GM18868 (cell line): ENCODE measurements at regions not wholly inside any gene's neighbourhood (a gene's known extent, or its start where the extent isn't known, plus 50 kb on each side); places are given as distances from the start of the nearest gene placed in this dataset.

ENCODE experiments used
- ATAC-seq: cut with Tn5 transposase; IDR thresholded peaks from one replicate; pipeline ENCODE4 v1.9.1; 2021; ENCODE audit warnings: mild to moderate bottlenecking, moderate library complexity; ENCODE audit not compliant: unreplicated experiment

DNA sequence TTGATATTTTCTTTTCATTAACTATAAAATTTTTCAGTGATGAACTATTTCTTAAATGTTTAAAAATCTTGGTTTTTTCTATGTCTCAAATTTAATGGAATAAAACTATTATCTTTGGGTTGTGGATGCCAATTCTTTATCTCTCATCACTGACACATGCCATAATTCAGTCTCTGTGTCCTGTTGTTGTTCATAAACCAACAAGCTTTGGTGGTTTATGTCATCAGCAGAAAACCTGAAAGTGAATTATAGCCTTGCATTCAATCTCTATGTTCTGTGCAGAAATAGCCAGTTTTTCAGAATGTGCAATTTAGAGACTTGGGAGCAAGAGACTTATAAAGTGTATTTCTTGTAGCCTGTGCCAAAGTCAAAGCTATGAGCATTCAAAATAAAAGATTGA lies 462.6 kb upstream of the ADGRL4 start:
- no peak for ATAC-seq

DNA sequence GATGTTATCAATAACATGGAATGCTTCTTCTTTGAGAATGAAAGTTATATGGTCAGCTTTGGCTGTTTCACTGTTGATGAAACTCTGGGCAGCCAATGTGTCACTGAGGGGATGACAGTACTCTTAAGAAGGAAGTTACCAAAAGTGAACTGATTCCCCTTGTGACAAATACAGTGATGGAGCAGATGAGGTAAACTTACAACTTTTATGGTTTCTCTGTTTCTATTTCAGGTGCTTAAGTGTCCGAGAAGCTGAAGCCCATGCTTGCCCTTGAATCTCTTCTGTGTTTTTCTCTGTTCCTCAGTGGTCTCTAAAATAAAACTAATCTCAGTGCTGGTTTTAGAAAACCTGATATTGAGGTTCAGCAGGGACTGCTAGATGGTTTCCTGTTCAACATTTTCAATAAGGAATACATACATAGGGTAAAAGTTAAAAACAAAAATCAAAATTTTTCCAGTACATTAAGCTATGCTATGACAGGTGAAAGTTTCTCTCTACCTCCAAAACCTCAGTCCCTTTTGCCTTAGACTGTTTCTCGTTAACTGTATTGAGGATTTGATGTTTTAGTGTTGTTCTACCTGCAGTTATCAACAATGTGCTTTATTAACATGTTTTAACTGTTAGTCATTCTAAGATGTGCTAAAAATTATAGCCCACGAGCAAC lies 454.4 kb upstream of the ADGRL4 start:
- ATAC-seq, result peak; percentile 98

DNA sequence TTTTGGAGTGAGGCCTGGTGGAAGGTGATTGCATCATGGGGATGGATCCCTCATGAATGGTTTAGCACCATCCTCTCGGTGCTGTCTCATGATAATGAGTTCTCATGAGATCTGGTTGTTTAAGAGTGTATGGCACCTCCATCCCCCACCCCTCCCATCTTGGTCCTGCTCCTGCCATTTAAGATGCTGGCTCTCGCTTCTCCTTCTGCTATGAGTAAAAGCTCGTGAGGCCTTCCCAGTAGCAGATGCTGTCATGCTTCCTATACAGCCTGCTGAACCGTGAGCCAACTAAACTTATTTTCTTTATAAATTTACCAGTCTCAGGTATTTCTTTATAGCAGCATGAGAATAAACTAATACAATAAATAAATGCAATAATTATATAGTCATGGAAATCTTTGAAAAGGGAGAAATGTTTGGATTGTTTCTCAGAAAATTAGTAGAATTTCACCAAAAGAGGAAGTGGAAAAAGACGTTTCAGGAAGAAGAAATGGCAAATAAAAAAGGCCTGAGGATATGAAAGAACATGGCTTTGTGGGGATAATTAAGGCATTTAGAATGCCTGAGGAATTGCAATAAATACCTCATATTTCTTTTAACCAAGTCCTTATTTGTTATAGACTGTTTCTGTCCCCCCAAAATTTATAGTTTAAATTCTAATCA lies 451.2 kb upstream of the ADGRL4 start:
- ATAC-seq, result peak; percentile 27

DNA sequence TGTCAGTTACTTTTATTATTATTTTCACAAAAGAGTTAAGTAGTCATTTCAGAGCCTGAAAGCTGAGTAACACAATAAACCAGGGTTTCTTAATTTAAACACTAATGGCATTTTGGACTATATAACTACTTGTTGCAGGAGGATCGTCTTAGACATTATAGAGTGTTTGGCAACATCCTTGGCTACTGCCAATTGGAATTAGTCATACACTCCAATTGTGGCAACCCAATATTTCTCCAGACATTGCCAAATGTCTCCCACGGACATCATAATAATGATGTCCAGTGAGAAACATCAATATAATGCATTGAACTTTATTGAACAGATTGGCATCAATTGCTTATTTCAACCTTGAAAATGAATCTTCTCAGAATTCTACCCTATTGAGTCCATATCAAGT lies 441.9 kb upstream of the ADGRL4 start:
- no peak for ATAC-seq

DNA sequence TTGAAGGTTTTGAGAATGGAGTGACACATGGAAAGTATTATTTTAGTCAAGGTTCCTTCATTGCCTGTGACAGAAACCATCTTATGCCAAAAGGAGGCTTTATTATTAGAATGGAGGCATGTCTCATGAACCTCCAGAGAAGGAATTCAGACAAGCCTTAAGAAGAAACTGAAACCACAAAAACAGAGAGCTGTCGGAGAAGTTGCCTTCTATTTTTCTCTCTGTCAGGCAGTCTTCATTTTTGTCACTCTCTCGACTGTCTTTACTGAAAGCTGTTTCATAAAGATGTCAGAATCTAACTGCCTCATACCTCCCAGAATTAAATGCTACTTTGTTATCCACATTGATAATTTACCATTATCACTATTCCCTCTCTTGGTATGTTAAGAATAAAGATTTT lies 434.7 kb upstream of the ADGRL4 start:
- no peak for ATAC-seq

DNA sequence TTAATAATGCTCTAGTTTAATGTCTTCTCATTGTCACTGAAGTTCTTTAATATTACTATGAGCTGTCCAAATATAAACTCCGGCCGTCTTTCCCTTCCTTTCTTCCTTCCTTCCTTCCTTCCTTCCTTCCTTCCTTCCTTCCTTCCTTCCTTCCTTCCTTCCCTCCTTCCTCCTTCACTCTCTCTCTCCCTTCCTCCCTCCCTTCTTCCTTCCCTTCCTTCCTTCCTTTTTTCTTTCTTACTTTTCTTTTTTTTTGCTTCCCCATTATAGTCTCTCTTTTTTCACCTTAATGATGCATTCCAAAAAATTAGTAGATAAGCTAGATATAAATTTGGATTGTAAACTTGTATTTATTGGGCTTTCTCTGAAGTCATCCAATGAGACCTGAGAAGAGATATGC lies 431.0 kb upstream of the ADGRL4 start:
- no peak for ATAC-seq

DNA sequence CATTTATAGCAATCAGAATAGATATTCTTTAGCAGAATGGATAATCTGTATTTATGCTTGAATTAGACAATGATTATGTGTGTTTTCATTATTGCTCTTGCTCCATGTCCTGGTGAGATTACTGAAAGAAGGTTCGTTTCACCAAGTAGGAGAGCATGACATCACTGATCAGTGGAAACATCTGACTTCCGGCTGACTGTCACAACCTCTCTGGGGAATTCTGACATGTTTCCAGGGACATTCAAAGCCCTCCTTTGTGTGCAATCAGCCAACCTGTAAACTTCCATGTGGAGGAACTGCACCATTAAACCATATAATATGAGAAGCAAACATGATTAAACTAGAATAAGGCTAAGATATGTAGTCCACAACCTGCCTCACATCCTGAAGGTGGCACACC lies 424.8 kb upstream of the ADGRL4 start:
- no peak for ATAC-seq

DNA sequence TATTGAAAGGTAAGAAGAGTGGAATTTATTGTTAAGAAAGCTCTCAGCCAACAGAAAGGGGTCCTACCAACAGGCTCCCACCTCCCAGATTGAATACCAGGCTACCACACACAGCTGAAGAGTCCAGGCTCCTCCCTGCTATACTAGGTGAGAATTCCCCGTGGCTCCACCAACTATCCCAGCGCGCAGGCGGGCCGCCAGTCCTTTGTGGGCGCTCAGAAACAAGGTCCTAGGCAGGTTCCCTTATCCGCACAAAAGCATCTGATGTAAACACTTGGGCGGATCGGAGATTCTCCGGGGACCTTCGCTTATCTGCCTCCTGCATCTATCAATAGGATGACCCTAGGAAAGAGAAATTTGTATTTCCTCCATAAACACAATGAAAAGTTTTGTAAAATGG lies 423.9 kb upstream of the ADGRL4 start:
- ATAC-seq, result no peak

DNA sequence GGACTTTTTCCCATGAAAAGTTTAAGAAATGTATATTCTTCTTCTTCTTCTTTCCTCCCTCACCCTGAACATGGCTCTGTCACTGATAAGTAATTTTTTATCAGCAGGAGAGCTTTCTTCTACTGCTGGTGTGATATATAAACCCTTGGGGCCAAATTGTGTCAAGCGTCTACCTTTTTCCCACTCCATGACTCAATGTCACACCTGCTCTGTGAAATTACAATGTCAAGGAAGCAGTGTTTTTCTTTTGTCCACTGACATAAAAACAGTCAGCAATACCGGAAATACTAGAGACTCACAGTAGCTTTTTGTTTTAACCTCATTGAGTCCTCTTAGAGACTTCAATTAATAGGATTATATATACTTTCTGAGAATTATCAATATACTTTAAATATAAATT lies 416.2 kb upstream of the ADGRL4 start:
- ATAC-seq, result no peak

DNA sequence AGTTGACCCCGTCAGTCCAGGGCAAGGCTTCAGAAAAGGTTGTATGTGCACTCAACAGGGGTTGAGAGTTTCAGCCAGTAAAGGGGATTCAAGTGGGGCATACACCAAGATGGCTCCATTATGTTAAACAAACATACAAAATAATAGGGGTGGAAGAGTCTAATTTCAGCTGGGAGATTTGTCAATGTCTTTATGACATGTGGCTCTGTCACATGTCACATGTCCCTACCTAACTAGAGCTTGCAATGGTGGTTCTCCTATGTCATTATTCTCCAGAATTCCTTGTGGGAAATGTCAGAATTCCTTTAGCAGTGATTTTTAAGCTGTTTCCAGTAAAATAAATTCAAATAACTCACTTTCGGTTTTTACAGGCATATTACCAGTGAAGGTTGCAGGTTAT lies 392.0 kb upstream of the ADGRL4 start:
- no peak for ATAC-seq

DNA sequence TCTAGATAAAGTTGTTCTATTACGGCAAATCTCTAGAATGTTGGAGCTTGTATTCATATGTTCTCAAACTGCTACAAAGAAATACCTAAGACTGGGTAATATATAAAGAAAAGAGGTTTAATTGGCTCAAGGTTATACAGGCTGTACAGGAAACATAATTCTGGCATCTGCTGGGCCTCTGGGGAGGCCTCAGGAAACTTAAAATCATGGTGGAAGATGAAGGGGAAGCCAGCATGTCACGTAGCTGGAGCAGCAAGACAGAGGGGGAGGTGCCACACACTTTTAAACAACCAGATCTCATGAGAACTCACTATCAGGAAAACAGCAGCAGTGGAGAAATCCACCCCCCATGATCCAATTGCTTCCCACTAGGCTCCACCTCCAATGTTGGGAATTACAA lies 390.4 kb upstream of the ADGRL4 start:
- ATAC-seq, result no peak

DNA sequence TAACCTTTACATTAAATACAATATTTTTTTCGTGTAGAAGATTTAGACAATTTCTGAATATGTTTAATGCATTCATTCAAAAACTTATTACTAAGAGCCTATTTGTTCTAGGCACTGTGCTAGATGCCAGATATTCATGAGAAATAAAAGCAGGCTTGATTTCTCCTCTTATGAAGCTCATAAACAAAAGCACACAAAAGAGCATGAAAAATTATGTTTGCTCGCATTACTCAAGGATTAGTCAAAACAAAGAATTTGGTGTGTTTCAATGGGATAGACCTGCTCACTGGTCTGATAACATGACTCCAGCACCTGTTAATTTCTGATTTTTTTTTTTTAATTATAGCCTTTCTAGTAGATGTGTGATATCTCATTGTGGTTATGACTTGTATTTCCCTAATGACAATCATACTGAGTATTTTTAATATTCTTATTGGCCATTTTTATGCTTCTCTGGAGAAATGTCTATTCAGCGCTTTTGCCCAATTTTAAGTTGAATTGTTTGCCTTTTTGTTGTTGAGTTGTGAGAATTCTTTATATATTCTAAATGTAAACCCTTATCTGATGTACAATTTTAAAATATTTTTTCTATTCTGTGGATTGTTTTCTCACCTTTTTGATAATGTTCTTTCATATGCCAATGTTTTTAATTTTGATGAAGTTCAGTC lies 382.3 kb upstream of the ADGRL4 start:
- ATAC-seq, result no peak

DNA sequence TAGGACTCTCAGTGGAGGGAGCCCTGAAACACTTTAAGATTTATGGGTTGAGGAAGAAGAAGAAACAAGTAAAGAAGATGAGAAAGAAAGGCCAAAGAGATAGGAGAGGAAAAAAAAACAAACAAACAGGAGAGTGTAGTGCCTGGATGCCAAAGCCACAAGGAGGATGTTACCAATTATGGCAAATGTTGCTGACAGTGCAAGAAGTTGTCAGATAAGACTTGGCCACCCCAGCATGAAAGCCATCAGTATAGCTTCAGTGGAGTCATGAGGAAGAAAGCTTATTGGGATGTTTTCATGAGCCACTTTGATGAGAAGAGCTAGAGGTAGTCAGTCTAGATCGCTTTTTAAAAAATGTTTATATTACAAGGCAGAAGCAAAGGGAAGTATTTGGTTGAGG lies 380.2 kb upstream of the ADGRL4 start:
- ATAC-seq, result no peak

DNA sequence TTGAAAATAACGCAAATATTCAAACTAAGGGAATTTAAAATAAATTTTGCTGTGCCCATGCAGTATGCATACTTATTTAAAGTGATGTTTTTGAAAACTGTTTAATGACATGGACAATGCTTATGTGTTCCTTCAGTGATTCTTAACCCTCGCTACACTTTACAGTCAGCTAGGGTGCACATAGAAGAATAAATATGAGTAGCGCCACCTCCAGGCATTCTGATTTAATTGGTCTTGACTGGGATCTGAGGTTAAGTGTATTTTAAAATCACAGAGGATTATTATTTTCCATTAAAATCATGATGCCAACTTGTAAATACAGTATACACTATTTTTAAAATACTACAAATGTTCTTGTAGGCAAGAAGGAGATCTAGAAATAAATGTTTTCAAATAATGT lies 373.5 kb upstream of the ADGRL4 start:
- ATAC-seq, result no peak

DNA sequence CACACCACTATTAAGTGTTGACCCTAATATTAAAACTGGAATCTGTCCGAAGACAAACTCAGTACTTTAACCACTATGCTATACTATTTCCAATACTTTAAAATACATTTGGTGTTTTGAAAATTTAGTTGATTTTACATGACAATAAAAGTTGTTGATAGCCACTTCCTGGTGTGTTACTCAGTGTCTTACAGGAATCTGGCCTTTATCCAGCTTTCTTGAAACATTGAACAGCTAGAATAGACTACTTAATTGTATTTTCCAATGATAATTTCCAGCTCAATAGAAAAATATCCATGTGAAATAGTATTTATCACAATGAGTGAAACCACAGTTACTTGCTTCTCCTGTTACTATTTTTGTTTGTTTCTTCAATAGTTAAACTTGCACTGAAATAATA lies 369.6 kb upstream of the ADGRL4 start:
- ATAC-seq, result no peak

DNA sequence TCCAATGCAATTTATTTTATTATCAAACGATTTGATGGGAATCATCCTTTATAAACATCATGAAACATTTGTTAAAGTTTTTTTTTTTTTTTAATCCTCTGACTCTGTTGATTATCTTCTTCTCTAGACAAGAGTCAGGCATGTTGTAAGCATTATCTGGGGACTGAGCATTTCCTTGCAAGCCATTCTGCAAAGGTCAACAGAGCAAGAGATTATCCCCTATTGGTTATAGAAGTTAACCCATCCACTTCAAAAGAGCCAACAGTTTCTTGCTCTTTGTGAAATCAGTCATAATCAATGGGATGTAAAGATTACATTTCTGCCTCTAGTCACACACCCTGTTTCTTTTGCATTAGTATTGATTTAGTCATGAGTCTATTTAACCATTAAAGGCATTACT lies 368.8 kb upstream of the ADGRL4 start:
- ATAC-seq, result no peak

DNA sequence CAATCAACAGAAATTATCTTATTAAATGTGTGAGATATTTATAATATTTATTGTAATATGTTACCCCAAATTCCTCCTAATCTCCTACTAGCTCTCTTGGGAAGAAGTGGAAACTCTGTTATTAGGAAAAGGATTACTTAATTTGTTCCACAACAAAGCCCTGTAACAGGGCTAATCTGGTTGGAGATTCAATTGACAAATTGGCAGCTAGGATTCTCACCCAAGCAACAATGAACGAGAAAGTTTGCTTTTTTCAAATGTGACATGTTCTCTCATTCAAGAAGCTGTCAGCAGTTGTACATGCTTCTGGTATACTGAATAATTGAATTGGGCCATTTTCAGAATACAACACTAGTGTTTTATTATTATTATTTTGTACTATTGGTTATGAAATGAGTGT lies 367.9 kb upstream of the ADGRL4 start:
- no peak for ATAC-seq

DNA sequence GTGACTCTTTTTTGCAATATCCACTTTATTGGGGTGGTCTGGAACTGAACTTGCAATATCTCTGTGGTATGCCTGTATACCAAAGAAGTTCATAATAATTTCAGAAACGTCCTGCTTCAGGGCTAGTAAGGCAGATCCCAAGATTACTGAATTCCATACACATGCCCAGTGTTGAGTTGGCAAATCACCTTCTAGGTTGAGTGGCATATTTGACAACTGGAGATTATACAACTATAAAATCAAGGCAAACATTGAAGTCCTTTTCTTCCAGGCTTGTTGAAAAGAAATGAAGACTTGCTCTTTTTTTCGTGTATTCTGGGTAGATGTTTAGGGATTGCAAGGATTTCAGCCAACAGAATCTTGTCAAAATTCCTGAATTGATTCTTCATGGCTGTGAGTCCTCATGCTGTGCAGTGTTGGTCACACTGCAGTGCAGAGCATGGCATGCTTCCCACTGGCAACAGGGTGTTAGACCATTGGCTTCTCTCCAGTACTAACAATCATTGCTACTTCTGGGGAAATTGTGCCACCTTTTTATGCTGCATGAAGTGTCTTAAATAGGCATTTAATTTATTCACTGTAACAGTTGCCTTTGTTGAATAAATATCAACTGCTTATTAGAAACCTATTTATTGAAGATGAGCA lies 367.1 kb upstream of the ADGRL4 start:
- ATAC-seq, result no peak

DNA sequence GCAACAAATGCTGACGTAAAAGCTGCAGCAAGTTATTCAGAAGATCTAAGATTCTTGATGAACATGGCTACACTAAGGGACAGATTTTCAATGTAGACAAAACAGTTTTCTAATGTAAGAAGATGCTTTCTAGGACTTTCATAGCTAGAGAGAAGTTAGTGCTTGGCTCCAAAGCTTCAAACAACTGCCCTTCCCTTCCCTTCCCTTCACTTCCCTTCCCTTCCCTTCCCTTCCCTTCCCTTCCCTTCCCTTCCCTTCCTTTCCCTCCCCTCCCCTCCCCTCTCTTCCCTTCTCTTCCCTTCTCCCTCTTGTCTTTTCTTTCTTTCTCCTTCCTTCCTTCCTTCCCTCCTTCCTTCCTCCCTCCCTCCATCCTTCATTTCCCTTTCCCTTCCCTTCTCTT lies 365.3 kb upstream of the ADGRL4 start:
- no peak for ATAC-seq

DNA sequence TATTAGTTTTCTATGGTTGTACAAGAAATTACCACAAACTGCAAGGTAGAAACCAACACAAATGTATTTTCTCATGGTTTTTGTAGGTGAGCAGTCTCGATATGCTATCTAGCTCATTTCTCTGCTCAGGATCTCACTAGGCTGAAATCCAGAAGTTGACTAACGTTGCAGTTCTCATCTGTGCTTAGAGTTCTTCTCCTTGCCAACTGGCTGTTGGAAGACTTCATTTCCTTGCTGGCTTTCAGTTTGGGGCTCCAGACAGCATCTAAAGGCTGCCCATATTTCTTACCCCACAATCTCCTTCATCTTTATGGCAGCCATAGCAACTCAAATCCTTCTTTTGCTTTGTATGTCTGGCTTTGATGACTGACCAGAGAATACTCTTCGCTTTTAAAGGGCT lies 362.6 kb upstream of the ADGRL4 start:
- ATAC-seq, result no peak

DNA sequence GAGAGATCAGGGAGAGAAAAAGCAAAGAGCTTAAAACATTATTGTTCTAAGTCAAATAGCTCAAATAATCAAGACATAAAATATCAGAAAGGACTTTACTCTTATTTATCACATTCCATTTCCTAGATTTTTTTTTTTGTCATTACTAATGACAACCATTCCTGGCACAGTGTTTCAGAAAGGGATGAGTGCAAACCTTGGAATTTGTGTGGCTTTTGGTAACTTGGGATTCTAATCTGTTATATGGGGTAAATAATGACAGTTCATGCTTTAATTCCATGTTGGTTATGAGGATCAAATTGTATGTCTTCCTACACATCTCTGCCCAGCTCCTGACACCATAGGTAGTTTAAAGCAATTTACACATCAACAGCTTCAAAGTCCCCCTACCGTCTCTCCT lies 358.4 kb upstream of the ADGRL4 start:
- ATAC-seq, result no peak

DNA sequence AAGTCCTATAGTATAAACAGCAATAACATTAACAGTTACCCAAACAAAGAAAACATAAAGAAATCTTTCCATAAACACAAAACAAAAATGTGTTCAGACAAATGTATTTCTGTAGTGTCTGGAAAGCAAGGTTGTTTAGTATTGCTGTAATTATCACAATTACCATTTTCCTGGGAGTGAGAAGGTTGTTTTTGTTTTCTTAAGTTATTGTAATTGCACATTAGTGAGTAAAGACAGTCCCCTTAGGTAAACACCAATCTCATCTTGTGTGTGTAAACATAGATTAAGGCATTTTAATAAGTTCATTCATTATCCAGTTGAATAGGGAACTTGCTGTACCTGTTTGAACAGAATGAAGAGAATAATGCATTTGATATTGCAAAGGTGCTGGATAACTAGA lies 356.9 kb upstream of the ADGRL4 start:
- ATAC-seq, result no peak
